ENCODE measurements at regions not wholly inside any gene's neighbourhood (a gene's known extent, or its start where the extent isn't known, plus 50 kb on each side); places are given as distances from the start of the nearest gene placed in this dataset.

DNA sequence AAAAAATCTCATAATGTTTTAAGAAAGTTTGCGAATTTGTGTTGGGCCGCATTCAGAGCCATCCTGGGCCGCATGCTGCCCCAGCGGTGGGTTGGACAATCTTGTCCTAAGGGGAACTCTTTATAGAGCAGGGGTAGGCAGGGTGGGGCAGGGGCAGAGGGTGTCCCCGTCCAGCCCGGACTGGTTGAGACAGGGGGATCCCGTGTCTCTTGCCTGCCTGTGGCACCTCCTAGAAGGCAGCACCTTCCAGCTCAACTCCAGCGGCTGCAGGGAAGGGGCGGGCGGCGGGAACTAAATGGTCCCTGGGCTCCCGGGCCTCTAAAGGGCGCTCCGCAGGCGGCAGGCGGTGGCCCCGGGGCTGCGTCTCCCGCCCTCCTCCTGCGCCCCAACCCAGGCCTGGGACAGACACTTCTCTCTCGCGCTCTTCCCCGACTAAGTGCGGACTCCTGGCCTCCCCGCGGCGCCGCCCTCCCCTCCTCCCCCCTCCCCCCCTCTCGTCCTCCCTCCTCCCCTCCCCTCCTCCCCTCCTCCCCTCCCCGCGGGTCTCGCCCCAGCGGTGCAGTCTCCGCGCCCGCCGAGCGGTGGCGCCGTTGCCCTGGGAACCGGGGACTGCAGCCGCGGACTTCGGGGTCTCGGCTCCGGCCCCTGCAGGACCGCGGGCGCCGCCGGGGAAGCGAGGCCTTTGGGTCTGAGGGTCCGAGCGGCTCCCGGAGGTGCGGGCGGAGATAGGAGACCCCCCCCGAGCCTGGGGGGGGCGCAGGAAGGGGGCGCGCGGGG, 132.6 kb downstream of the MRPL36 start:
- peak; percentile 30 for DNase-seq

DNA sequence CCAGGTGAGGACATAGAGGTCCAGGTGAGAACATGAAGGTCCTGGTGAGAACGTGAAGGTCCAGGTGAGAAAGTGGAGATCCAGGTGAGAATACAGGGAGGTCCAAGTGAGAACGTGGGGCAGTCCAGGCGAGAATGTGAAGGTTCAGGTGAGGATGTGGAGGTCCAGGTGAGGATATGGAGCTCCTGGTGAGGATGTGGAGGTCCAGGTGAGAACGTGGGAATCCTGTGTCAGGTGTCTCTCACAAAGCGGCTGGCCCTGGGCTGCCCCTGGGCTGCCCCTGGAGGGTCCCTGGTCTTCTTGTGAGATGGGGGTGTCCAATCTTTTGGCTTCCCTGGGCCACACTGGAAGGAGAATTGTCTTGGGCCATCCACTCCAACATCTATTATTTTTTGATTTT, 133.4 kb downstream of the MRPL36 start:
- DNase-seq: no peak

DNA sequence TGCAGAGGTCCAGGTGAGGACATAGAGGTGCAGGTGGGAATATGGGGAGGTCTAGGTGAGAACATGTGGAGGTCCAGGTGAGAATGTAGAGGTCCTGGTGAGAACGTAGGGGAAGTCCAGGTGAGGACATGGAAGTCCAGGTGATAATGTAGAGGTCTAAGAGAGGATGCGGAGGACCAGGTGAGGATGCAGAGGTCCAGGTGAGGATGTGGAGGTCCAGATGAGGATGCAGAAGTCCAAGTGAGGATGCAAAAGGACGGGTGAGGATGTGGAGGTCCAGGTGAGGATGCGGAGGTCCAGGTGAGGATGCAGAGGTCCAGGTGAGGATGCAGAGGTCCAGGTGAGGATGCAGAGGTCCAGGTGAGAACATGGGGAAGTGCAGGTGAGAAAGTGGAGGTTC, 133.8 kb downstream of the MRPL36 start:
- no peak for DNase-seq

DNA sequence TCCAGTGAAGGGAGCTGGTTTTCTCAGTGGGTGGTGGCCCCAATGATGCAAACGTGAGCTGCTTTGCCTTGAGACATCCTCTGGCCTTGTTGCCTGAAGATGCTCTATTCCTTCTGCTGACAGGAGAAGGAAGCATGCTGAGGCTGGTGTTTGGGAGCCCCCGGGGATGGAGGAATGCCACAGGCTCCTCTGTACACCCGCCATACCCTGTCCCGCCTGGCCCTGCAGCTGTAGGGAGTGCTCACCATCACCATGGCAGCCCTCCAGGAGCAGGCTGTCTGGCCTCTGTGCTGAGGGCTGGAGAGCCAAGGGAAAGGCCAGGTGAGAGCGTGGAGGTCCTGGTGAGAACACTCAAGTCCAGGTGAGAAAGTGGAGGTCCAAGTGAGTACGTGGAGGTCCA, 134.4 kb downstream of the MRPL36 start:
- no peak for DNase-seq

DNA sequence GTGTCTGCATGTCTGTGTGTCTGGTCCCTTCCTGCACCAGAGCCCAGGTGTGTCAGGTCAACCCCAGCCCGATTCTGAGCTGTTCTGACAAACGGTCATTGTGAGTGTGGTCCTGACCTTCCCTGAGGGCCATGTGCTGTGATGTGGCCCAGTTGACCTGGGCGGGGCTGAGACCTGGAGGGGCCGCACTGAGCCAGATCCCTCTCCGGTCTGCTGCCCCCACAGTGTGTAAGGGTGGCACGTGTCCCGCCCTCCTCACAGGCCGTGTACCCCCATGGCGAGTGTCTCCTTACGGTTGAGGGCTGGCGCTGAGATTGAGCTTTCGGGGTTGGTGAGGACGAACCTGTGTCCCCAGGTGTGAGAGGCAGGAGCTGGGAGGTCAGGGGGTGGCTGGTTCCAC, 136.5 kb downstream of the MRPL36 start:
- no peak for DNase-seq

DNA sequence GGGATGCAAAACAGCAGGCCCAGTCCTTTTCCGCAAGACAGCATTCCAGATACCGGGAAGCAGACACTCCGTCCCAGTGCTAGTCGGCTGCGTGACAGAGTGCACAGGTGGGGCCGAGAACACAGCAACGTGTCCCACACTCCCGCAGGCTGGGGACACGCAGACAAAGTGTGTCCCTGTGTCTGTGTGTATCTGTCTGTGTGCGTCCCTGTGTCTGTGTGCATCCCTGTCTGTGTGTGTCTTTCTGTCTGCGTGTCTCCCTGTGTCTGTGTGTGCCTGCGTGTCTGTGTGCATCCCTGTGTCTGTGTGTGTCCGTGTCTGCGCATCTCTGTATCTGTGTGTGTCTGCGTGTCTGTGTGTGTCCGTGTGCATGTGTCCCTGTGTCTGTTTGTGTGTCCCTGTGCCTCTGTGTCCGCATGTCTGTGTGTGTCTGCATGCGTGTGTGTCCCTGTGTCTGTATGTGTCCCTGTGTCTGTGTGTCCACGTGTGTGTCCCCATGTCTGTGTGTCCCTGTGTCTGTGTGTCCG, 137.0 kb downstream of the MRPL36 start:
- DNase-seq: no peak

DNA sequence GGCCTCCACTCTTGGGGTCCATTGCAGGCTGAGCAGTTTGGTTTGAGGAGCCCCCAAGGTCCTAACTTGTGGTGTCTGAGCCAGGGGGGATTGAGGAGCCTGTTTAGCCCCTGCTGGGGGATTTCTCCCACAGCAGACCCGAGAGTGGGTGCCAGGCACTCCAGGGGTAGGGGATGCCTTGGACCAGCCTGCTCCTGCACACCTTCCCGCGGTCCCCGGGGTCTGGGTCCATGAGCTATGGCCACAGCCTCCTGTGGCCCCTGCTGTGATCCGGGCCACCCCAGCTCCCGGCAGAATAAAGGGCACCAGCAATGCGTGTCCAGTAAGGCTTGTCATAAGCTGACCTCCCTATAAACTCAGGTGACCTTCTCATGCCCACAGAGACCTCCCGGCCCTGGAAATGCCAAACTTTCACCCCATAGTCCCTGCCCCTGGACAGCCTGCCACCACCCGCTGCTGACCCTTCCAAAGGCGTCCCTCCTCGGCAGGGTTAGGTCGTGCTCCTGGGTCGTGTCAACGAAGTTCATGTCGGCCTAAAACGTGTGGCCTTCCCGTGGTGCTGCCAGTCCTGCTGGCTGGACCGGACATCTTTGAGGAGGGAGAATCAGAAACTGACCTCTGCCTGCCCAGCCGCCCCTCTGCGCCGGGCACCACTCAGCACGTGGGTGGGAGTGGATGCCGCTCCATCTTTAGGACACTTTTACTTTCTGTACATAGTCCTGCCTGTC, 137.6 kb downstream of the MRPL36 start:
- no peak for DNase-seq

DNA sequence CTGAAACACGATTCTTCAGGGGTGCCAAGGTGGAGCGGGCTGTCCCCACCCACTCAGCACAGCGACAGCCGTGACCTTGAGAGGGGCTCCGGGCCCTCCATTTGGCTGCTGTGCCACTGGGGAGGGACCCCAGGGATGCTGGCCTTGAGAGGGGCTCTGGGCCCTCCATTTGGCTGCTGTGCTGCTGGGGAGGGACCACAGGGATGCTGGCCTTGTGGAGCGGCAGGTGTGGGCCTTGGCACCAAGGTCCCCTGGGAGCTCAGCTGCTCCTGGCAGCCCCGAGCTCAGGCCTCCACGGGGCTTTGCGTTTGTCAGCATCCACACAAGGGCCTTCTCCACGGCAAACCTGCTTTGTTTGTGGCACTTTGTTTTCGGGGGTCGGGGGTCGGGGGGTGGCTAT, 137.6 kb upstream of the LPCAT1 start:
- no peak for DNase-seq

DNA sequence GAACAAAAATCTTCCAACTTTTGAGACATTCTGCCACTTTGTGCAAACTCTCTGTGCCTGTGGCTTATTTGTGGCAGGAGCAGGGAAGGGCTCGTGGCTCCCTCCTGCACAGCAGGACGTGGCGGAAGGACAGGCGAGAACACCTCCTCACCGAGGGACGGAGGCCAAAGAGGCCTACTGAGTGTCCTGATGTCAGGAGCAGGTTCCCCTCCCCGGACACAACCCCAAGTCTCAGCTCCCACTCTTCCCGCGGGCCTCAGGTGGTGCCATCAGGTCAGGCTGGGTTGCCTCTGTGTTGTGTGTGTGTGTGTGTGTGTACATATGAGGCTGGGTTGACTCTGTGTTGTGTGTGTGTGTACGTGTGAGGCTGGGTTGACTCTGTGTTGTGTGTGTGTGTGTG, 136.8 kb upstream of the LPCAT1 start:
- DNase-seq: no peak

DNA sequence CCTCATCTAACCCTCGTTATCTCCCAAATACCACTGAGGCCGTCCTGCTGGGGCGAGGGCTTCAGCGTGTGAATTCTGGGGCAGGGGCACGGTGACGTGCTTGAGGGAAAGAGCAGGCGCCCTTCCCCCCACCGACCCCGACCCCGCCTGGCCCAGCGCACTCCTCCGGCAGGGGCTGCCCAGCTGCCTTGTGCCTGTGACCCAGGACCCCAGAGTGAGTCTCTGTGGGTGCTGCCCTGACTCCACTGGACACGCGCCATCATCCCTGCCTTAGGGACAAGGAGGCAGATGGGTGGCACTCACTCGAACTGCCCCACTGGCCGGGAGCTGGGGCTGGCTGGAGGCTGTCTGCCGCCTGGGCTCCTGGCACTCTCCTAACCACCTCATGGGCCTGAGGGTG, 136.2 kb upstream of the LPCAT1 start:
- DNase-seq: no peak

DNA sequence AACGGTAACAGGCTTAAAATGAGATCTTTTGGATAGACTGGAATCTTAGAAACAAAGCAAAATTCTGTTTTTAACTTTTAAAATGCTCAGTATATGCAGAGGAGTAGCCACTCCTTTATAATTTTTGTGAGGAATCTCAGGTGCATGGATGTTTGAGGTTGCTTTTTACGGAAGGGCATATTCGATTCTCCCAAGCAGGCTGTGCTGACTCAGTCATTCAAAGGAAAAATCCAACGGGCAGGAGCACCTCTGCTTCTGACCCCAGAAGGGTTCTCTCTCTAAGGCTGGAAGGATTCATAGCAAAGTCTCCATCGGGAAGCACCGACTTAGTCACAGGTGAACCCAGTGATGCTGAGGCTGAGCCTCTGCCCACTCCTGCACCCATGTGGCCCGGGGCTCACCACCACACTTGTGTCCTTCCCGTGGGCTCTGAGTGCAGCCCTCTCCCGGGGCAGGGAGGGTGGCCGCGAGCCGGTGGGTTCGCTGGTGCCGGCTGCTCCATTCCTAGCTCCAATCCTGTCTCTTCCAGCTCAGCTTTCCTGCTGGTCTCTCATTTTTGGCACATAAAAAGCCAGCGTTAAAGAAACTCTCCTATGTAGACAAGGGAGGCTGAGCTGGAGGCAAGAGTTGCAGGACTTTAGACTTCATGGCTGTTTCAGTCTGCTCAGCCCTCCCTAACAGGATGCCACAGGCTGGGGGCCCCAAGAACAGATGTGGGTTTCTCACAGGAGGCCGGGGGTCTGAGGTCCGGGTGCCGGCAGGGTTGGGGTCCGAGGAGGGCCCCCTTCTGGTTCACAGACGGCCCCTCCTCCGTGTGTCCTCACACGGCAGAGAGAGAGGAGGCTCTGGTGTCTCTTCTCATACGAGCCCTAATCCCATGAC, 135.6 kb upstream of the LPCAT1 start:
- DNase-seq: no peak

DNA sequence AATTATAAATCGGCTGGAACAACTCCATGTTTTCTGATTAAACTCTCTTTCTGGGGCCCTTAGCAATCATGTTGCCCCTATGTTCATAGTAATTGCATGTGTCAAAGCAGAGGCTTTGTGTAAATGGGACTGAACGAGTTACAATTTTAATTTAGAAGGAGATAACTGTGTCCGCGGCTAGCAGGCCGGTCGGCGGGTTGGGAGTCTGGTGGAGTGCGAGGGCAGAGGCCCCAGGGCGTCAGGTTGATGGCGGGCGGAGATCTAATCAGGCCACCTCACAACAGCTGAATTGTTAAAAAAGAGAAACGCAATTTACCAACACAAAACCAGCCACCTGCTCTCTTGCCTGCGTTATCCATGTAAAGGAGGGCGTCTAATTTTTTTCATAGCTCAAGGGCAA, 134.9 kb upstream of the LPCAT1 start:
- no peak for DNase-seq

DNA sequence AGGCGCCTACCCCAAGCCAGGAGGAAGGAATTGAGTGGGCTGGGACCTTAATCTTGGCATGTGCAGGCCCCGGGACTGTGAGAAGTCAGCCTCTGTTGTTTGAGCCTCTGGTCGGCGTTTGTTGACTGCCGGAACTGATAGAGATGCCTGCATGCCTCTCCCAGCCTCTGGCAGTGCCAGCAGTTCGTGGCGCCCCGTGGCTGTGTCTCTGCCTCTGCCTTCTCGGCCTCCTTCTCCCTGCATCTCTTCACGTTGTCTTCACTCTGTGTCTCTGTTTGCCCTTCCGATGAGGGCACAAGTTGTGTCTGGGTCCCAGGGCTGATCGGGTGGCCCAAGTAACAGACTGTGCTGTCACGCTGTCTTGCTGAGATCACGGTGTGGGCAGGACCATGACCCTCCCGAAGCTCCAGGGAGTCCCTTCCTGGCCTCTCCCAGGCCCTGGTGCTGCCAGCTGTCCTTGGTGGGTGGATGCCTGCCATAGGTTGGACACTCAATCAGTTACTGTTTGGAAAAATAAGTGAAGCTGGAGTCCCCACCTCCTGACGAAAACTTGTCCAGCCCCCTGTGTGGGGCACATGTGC, 133.5 kb upstream of the LPCAT1 start:
- DNase-seq: no peak

DNA sequence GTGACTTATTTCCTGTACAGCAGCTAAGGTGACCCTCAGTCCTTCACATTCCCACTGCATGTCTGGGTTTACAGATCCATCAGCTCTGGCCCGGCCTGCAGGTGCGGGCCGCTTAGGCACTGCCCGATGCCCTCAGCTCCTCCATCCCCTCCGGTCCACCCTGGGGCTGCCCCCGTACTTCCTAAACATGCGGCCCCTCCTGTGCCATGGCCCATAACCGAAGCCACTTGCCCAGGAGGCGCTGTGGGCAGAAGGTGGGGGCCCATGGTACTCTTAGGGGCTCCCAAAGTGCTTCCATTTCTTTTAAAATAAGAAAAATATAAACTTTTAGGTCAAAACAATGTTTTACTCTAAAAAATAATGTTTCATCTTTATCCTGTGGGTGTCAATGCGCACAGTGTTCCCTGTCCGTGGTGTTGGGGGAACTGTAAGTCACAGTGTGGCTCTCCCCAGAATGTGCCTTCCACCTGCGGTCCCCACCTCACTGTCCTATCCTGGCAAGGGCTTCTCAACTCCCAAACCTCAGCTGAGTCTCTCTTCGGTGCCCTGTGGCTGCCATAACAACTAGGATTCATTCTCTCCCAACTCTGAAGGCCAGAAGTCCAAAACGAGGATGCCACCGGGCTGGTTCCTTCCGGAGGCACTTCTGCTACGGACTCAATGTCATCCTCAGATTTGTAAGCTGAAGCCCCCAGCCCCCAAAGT, 132.7 kb upstream of the LPCAT1 start:
- DNase-seq: no peak

DNA sequence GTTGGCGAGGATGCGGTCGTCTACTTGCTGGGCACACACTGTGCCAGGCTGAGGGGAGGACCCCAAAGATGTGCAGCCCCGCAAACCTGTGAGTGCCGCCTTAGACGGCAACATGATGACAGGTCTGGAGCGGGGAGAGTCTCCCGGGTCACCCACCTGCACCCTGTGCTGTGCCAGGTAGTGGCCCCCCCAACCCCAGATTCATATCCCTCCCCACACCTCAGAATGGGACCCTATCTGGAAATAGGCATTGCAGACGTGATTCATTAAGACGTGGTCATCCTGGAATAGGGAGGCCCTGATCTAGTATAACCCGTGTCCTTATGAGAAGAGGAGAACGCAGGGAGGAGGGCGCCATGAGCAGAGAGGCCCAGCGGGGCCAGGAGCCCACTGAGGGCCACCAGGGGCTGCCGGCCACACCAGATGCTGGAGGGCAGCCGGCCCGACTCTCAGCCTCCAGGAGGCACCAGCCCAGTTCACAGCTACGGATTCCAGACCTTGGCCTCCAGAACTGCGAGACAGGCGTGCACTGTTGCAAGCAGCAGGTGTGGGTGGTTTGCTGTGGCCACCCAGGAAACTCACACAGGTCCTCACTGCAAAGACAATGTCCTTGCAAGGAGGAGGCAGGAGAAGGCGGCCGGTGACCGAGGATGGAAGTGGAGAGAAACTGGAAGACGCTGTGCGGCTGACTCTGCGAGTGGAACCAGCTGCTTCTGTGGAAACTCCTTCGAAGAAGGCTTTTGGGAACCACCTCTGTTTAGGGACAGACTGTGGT, 131.9 kb upstream of the LPCAT1 start:
- no peak for DNase-seq

DNA sequence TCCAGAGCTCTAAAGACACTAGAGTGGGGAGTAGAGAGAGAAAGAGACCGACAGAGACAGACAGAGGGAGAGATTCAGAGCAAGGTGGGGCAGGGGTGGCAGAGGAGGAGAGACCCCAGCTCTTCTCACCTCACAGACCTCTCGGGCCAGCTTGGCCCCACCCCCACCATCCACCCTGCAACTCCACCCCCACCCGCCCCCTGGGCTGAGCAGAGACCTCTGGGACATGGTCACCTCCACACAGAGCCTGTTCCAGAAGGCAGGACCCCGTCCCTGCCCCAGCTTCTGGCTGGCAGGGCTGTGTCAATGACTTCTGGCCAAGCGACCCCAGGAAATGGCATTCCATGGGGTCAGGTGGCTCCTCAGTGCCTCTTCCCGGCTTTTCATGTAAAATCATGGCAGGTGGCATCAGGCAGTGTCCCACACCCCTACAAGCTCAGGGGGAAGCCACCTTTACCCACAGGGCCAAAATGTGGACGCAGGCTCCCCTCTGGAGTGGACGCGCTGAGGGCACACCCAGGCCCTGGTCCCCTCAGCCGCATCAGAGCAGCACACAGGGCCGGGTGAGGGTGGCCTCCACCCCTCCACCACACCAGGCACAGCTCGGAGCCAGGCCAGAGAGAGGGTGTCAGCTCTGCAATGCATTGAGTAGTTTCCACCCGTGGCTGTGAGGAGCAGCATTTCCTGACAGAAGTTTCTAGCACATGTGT, 131.2 kb upstream of the LPCAT1 start:
- DNase-seq: no peak

DNA sequence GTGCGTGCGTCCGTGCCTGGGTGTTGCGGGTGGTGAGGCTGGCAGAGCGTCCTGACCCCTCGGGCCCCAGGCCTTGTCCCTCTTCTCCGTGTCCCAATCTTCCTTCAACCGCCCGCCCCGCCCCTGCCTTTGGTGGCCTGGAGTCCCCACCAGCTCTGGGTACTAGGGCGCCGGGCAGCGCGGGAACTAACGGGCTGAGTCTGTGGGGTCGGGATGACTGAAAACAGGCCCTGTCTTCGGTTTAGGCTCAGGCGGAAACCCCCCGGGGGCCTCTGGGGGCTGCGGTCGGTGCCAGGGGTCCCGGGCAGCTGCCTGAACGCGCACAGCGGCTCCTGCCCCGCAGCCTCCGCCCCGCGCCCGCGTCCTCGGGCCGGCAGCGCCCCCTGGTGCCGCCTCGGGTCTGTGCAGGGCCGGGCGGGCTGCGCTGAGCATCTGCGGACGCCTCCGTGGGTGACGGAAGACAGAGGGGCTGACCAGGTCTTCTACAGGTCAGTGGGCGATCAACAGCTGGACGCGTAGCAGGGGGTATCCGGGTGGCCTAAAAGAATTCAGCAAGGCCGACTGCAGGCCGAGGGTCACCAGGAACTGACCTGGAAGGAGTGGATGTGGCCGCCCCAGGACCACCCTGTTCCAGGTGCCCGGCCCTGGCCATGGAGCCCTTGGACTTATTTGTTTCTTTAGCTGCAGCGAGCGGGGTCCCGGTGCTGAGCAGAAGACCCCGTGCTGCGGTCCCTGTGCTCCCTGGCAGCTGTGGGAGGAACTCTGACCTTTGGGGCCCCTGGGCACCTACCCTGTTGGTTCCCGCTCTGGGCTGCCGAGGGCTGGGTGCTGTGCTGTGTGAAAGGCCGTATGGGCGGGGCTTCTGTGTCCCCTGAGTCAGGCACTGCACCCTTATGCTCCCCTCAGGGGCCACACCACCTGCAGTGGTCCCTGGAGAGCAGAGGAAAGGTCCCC, 130.2 kb upstream of the LPCAT1 start:
- DNase-seq: peak; percentile 38

DNA sequence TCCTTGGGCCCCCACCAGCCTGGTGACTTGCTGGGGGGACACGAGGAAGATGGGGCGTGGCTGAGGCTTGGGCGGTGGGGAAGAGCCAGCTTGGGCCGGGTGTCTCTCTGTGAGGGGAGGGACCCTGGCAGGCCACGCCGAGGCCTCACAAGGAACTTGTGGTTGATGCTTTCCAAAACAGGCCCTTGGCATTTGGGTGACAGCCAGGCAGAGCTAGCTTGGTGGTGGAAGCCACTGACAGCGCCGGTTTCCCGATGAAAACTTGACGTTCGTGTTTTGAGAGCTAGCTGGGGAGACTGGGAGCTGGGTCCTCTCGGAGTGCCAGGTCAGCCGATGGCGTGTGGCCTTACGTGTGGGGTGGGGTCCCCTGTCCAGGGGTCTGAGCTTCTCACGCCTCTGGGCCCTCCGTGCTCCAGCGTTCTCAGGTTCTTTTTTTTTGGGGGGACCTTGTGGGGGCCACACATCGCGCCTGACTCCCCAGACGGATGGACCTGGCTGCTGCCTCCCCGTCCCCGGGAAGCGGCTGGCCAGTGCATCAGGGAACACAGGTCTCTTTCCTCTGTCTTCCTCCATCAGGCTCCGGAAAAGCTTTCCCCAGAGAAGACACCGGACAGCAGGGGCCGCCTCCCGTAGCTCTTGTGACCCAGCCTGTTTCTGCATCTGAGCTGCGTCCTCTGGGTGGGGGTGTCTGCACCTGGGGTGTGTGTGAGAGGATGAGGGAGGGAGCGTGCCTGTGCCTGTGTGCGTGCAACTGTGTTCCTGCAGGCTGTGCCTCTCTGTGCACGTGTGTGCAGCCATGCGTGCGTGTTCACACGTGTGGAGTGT, 129.3 kb upstream of the LPCAT1 start:
- DNase-seq: no peak
